ENCODE measurements at regions not wholly inside any gene's neighbourhood (a gene's known extent, or its start where the extent isn't known, plus 50 kb on each side); places are given as distances from the start of the nearest gene placed in this dataset.

- no peaks in the 10 kb centered on the region for H3K9me3 ChIP-seq
- no peak overlapping the region for H3K27ac ChIP-seq
- no peaks in the 10 kb centered on the region for H3K27me3 ChIP-seq
- 62 to 75% methylated on average over 2 of the region's 2 CpGs for WGBS, 2 donors (ENCODE audit: low coverage in 1 of 2)
- intact Hi-C loops (cut with DNase I; ENCODE audit: low total_unique reads) (no loop called here), in situ Hi-C loops (cut with MboI; ENCODE audit: low pct_ligation_motif_present in 1 of 4, low pct_unique_long_range_greater_than_20kb in 1 of 4, low sequenced_read_pairs in 3 of 4) (no loop called here)
- no peak overlapping the region for H3K4me3 ChIP-seq
- no peak for DNase-seq
- no peaks in the 10 kb centered on the region for H3K36me3 ChIP-seq
- TF ChIP-seq POLR2A (IDR thresholded peaks at IDR 0.05) (no peak), POLR2AphosphoS5 (IDR thresholded peaks at IDR 0.05) (no peak), EP300 (IDR thresholded peaks at IDR 0.05; ENCODE audit: low read depth) (no peak), CTCF (IDR thresholded peaks at IDR 0.05) (no peak)
- no peaks in the 10 kb centered on the region for H3K4me1 ChIP-seq
Observed at GRCh38 chr7:42590771-42591310, 321.0 kb downstream of the C7orf25 start.

GRCh38 chr7:42588876-42589275, 323.0 kb downstream of the C7orf25 start:
- Histone ChIP-seq H3K4me1 (no peaks in the 10 kb centered on the region), H3K4me3 (no peak overlapping the region), H3K27me3 (no peaks in the 10 kb centered on the region), H3K36me3 (no peaks in the 10 kb centered on the region), H3K9me3 (no peaks in the 10 kb centered on the region), H3K27ac (no peak overlapping the region)
- intact Hi-C loops (cut with DNase I; ENCODE audit: low total_unique reads) (no loop called here), in situ Hi-C loops (cut with MboI; ENCODE audit: low pct_ligation_motif_present in 1 of 4, low pct_unique_long_range_greater_than_20kb in 1 of 4, low sequenced_read_pairs in 3 of 4) (no loop called here)
- TF ChIP-seq POLR2A (IDR thresholded peaks at IDR 0.05) (no peak), CTCF (IDR thresholded peaks at IDR 0.05) (no peak), POLR2AphosphoS5 (IDR thresholded peaks at IDR 0.05) (no peak)
- no peak for DNase-seq

GRCh38 chr7:42587806-42588205, 324.1 kb downstream of the C7orf25 start:
- WGBS, 2 donors (ENCODE audit: low coverage in 1 of 2), result 46% methylated on average over 3 of the region's 3 CpGs; no CpG with 5 or more reads in 1 of the 2 donors
- TF ChIP-seq POLR2A (IDR thresholded peaks at IDR 0.05), result no peak
- no peak for TF ChIP-seq POLR2AphosphoS5 (IDR thresholded peaks at IDR 0.05)
- TF ChIP-seq EP300 (IDR thresholded peaks at IDR 0.05; ENCODE audit: low read depth), result no peak
- TF ChIP-seq CTCF (IDR thresholded peaks at IDR 0.05), result no peak
- Histone ChIP-seq H3K27me3 (no peaks in the 10 kb centered on the region), H3K4me1 (no peaks in the 10 kb centered on the region), H3K27ac (no peak overlapping the region), H3K9me3 (no peaks in the 10 kb centered on the region), H3K4me3 (no peak overlapping the region), H3K36me3 (no peaks in the 10 kb centered on the region)
- no peak for DNase-seq
- intact Hi-C loops (cut with DNase I; ENCODE audit: low total_unique reads) (no loop called here), in situ Hi-C loops (cut with MboI; ENCODE audit: low pct_ligation_motif_present in 1 of 4, low pct_unique_long_range_greater_than_20kb in 1 of 4, low sequenced_read_pairs in 3 of 4) (no loop called here)

- WGBS, 2 donors (ENCODE audit: low coverage in 1 of 2), result 90 to 100% methylated on average over 2 of the region's 2 CpGs
Observed at GRCh38 chr7:42580061-42580460, 331.8 kb downstream of the C7orf25 start.

More at GRCh38 chr7:42580061-42580460, 331.8 kb downstream of the C7orf25 start:
- peaks cover 2 to 7% (median 3%) of the 10 kb centered on the region in 4 donors for H3K4me1 ChIP-seq
- TF ChIP-seq POLR2A (IDR thresholded peaks at IDR 0.05) (no peak), EP300 (IDR thresholded peaks at IDR 0.05; ENCODE audit: low read depth) (no peak), CTCF (IDR thresholded peaks at IDR 0.05) (no peak), POLR2AphosphoS5 (IDR thresholded peaks at IDR 0.05) (no peak)
- peaks cover 4% of the 10 kb centered on the region in 2 donors for H3K9me3 ChIP-seq
- H3K27me3 ChIP-seq, result no peaks in the 10 kb centered on the region
- in situ Hi-C loops (cut with MboI; ENCODE audit: low pct_ligation_motif_present in 1 of 4, low pct_unique_long_range_greater_than_20kb in 1 of 4, low sequenced_read_pairs in 3 of 4) (no loop called here), intact Hi-C loops (cut with DNase I; ENCODE audit: low total_unique reads) (no loop called here)
- H3K27ac ChIP-seq, result no peak overlapping the region
- H3K4me3 ChIP-seq, result no peak overlapping the region
- no peak for DNase-seq
- H3K36me3 ChIP-seq, result no peaks in the 10 kb centered on the region

Data from transverse colon (tissue), 4 donors.